ENCODE measurements at regions not wholly inside any gene's neighbourhood (a gene's known extent, or its start where the extent isn't known, plus 50 kb on each side); places are given as distances from the start of the nearest gene placed in this dataset.

DNA sequence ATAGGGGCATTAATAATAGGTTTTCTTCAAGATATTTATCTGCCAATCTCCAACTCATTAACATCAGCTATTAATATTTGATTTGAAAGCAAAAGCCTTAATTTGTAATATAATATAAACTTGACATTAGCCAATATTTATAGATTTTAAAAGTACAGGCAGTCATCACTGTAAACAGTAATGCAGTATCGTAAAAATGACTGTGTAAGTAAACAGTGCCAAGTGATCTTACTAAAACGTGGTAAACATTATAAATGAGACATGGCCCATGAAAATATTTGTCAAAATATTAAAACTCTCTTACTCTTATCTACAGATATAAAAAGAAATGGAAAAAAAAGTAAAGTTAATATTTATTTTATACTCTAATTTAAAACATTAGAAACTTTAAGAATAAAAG is 101.6 kb upstream of the EPHA6 start:
- H3K9me3 ChIP-seq (ENCODE audit: low read depth, low read length) = no peaks in the 10 kb centered on the region
- DNase-seq (ENCODE audit: insufficient read length, low spot score, missing footprints) = no peak
- no peak overlapping the region for H3K4me2 ChIP-seq (ENCODE audit: insufficient read depth, low read length)
- no peaks in the 10 kb centered on the region for H3K4me1 ChIP-seq (ENCODE audit: insufficient read depth, low read length)
- no peaks in the 10 kb centered on the region for H3K79me2 ChIP-seq (ENCODE audit: insufficient read depth, low read length)
- TF ChIP-seq, protein P1, sequence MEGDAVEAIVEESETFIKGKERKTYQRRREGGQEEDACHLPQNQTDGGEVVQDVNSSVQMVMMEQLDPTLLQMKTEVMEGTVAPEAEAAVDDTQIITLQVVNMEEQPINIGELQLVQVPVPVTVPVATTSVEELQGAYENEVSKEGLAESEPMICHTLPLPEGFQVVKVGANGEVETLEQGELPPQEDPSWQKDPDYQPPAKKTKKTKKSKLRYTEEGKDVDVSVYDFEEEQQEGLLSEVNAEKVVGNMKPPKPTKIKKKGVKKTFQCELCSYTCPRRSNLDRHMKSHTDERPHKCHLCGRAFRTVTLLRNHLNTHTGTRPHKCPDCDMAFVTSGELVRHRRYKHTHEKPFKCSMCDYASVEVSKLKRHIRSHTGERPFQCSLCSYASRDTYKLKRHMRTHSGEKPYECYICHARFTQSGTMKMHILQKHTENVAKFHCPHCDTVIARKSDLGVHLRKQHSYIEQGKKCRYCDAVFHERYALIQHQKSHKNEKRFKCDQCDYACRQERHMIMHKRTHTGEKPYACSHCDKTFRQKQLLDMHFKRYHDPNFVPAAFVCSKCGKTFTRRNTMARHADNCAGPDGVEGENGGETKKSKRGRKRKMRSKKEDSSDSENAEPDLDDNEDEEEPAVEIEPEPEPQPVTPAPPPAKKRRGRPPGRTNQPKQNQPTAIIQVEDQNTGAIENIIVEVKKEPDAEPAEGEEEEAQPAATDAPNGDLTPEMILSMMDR (IDR thresholded peaks at IDR 0.05; ENCODE audit: extremely low read depth, low read depth, low read length) = no peak
- H2AFZ ChIP-seq (ENCODE audit: low read length) = no peak overlapping the region
- H3K27ac ChIP-seq (ENCODE audit: low read depth, low read length) = no peak overlapping the region
- H3K36me3 ChIP-seq (ENCODE audit: insufficient read depth, low read length) = no peaks in the 10 kb centered on the region
- H3K4me3 ChIP-seq (ENCODE audit: insufficient read depth, low read length) = no peak overlapping the region
- H4K20me1 ChIP-seq (ENCODE audit: insufficient read depth, low read length) = no peaks in the 10 kb centered on the region
- no peaks in the 10 kb centered on the region for H3K27me3 ChIP-seq (ENCODE audit: insufficient read depth, low read length)

DNA sequence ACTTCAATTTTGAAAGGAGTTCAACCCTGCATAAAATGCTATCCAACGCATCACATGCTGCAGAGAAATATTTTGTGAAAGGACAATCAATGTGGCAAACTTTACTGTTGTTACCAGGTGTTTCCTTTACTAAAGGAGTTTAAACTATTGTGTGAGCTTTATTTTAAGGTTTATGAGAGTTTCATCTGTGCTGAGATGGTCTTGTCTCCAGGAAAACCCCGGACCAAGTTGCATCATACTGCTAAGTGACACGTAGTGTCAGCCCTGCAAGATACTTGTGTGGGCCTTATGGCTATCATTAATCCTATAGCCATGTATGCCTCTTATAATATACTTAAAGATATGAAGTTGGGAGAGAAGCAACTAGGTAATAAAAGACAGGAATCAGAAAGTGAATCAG is 94.5 kb upstream of the EPHA6 start:
- H3K27ac ChIP-seq (ENCODE audit: low read depth, low read length) = no peak overlapping the region
- no peak overlapping the region for H3K4me2 ChIP-seq (ENCODE audit: insufficient read depth, low read length)
- H4K20me1 ChIP-seq (ENCODE audit: insufficient read depth, low read length) = no peaks in the 10 kb centered on the region
- no peak overlapping the region for H2AFZ ChIP-seq (ENCODE audit: low read length)
- no peak for DNase-seq (ENCODE audit: insufficient read length, low spot score, missing footprints)
- TF ChIP-seq, protein P1 (IDR thresholded peaks at IDR 0.05; ENCODE audit: extremely low read depth, low read depth, low read length) = no peak
- H3K4me1 ChIP-seq (ENCODE audit: insufficient read depth, low read length) = no peaks in the 10 kb centered on the region
- no peaks in the 10 kb centered on the region for H3K79me2 ChIP-seq (ENCODE audit: insufficient read depth, low read length)
- H3K27me3 ChIP-seq (ENCODE audit: insufficient read depth, low read length) = no peaks in the 10 kb centered on the region
- no peak overlapping the region for H3K4me3 ChIP-seq (ENCODE audit: insufficient read depth, low read length)
- peaks cover 4% of the 10 kb centered on the region for H3K9me3 ChIP-seq (ENCODE audit: low read depth, low read length)
- no peaks in the 10 kb centered on the region for H3K36me3 ChIP-seq (ENCODE audit: insufficient read depth, low read length)

GRCh38 chr3:96731031-96731430 is 83.4 kb upstream of the EPHA6 start:
- no peaks in the 10 kb centered on the region for H3K4me1 ChIP-seq (ENCODE audit: insufficient read depth, low read length)
- no peak overlapping the region for H2AFZ ChIP-seq (ENCODE audit: low read length)
- H4K20me1 ChIP-seq (ENCODE audit: insufficient read depth, low read length) = no peaks in the 10 kb centered on the region
- H3K4me3 ChIP-seq (ENCODE audit: insufficient read depth, low read length) = no peak overlapping the region
- no peak for DNase-seq (ENCODE audit: insufficient read length, low spot score, missing footprints)
- no peak overlapping the region for H3K4me2 ChIP-seq (ENCODE audit: insufficient read depth, low read length)
- H3K27ac ChIP-seq (ENCODE audit: low read depth, low read length) = no peak overlapping the region
- H3K36me3 ChIP-seq (ENCODE audit: insufficient read depth, low read length) = no peaks in the 10 kb centered on the region
- no peaks in the 10 kb centered on the region for H3K27me3 ChIP-seq (ENCODE audit: insufficient read depth, low read length)
- H3K79me2 ChIP-seq (ENCODE audit: insufficient read depth, low read length) = no peaks in the 10 kb centered on the region
- TF ChIP-seq, protein P1 (IDR thresholded peaks at IDR 0.05; ENCODE audit: extremely low read depth, low read depth, low read length) = no peak
- H3K9me3 ChIP-seq (ENCODE audit: low read depth, low read length) = peaks cover 9% of the 10 kb centered on the region

DNA sequence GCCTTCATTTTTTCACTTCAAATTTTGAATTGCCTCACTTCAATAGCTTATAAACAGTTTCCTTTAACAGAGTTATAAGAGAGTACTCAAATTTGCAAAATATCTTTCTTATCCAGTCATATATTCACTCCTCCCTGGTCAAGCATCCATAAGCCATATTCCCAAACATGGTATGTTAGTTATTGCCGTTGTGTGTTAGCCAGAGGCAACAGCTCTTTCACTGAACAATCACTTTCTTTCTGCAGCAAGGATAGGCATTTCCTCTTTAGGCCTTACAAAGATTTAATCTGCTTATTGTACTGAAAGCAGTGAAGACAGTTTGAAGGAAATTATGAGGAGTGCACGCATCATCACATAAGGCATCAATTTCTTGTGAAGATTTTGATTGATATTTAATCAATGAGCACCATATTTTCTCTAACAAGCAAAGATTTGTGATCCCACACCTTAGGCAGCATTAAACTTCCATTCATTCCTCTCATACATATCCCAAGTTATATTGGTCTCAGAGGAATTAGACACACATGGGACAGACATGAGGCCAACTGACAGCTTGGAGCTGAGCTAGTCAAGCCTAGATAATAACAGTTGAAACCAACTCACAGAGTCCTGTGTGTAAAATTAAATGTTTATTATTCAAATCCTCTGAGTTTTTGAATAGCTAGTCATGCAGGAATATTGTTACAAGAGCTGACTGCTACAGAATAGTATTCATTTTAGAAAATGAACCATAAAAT is 80.0 kb upstream of the EPHA6 start:
- H3K27me3 ChIP-seq (ENCODE audit: insufficient read depth, low read length) = no peaks in the 10 kb centered on the region
- no peak overlapping the region for H3K4me3 ChIP-seq (ENCODE audit: insufficient read depth, low read length)
- H3K79me2 ChIP-seq (ENCODE audit: insufficient read depth, low read length) = no peaks in the 10 kb centered on the region
- H3K9me3 ChIP-seq (ENCODE audit: low read depth, low read length) = peaks cover 6% of the 10 kb centered on the region
- TF ChIP-seq, protein P1 (IDR thresholded peaks at IDR 0.05; ENCODE audit: extremely low read depth, low read depth, low read length) = no peak
- H3K4me2 ChIP-seq (ENCODE audit: insufficient read depth, low read length) = no peak overlapping the region
- no peaks in the 10 kb centered on the region for H3K36me3 ChIP-seq (ENCODE audit: insufficient read depth, low read length)
- no peaks in the 10 kb centered on the region for H3K4me1 ChIP-seq (ENCODE audit: insufficient read depth, low read length)
- H3K27ac ChIP-seq (ENCODE audit: low read depth, low read length) = no peak overlapping the region
- DNase-seq (ENCODE audit: insufficient read length, low spot score, missing footprints) = no peak
- H4K20me1 ChIP-seq (ENCODE audit: insufficient read depth, low read length) = no peaks in the 10 kb centered on the region
- H2AFZ ChIP-seq (ENCODE audit: low read length) = no peak overlapping the region

All from osteoblast (primary cell).